ENCODE measurements at regions not wholly inside any gene's neighbourhood (a gene's known extent, or its start where the extent isn't known, plus 50 kb on each side); places are given as distances from the start of the nearest gene placed in this dataset.

DNA sequence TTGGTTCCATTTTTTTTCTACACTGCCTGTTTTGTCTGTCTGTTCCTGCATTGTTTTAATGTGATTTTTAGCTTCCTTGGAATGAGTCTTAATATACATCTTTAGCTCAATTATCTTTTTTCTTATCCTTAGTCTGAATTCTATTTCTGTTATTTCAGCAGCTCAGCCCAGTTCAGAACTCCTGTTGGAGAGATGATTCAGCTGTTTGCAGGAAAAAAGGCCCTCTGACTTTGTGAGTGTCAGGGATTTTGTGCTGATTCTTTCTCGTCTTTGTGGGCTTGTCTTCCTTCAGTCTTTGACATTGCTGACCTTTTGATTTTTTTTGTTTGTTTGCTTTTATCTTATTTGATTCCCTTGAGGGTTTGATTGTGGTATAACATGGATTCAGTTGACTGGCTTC is 343.2 kb upstream of the TRAM1L1 start:
- no peaks in the 10 kb centered on the region for H3K4me1 ChIP-seq (ENCODE audit: control insufficient read depth in 1 of 2, insufficient read depth in 2 of 2, low read length in 2 of 2)
- ATAC-seq (ENCODE audit: low FRiP score), result no peak
- 75 to 86% methylated on average over 1 of the region's 1 CpG for WGBS, 2 donors

DNA sequence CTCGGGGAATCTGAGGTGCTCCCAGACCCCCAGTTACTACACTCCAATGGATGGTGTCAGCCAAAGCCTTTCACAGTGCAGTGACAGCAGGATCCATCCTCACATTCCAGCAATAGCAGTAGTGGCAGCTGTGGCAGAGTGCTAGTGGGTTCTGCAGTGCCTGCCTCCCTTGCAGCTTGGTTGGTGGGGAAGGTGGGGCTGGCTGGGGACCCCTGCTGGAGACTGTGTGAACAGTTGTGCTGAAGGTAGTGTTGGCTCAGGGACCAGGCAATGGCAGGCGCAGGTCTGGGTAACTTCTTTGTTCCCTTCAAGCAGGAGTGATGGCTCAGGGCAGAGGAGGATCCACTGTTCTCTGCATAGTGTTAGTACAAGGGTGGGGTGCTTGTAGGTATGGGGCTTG is 343.7 kb upstream of the TRAM1L1 start:
- no peaks in the 10 kb centered on the region for H3K4me1 ChIP-seq (ENCODE audit: control insufficient read depth in 1 of 2, insufficient read depth in 2 of 2, low read length in 2 of 2)
- 89 to 96% methylated on average over 2 of the region's 2 CpGs for WGBS, 2 donors
- H3K4me3 ChIP-seq (ENCODE audit: low read length in 2 of 2), result no peak overlapping the region
- no peaks in the 10 kb centered on the region for H3K27me3 ChIP-seq (ENCODE audit: control insufficient read depth in 1 of 2, insufficient read depth in 2 of 2, low read length in 1 of 2)
- intact Hi-C loops (cut with DNase I), result no loop called here
- H3K9me3 ChIP-seq (ENCODE audit: control insufficient read depth, low read length), result peaks cover 2% of the 10 kb centered on the region
- peak; percentile 28 to 51 for DNase-seq
- no peak overlapping the region for H3K27ac ChIP-seq (ENCODE audit: low read depth in 1 of 2, low read length in 2 of 2)
- H3K36me3 ChIP-seq (ENCODE audit: control insufficient read depth in 1 of 2, insufficient read depth in 2 of 2, low read length in 1 of 2), result no peaks in the 10 kb centered on the region
- peak; percentile 29 for ATAC-seq (ENCODE audit: low FRiP score)

More for the DNA sequence above, 343.2 kb upstream of the TRAM1L1 start:
- DNase-seq, result no peak
- Histone ChIP-seq H3K4me3 (ENCODE audit: low read length in 2 of 2) (no peak overlapping the region), H3K9me3 (ENCODE audit: control insufficient read depth, low read length) (peaks cover 2% of the 10 kb centered on the region), H3K36me3 (ENCODE audit: control insufficient read depth in 1 of 2, insufficient read depth in 2 of 2, low read length in 1 of 2) (no peaks in the 10 kb centered on the region), H3K27me3 (ENCODE audit: control insufficient read depth in 1 of 2, insufficient read depth in 2 of 2, low read length in 1 of 2) (no peaks in the 10 kb centered on the region), H3K27ac (ENCODE audit: low read depth in 1 of 2, low read length in 2 of 2) (no peak overlapping the region)
- intact Hi-C loops (cut with DNase I), result no loop called here

DNA sequence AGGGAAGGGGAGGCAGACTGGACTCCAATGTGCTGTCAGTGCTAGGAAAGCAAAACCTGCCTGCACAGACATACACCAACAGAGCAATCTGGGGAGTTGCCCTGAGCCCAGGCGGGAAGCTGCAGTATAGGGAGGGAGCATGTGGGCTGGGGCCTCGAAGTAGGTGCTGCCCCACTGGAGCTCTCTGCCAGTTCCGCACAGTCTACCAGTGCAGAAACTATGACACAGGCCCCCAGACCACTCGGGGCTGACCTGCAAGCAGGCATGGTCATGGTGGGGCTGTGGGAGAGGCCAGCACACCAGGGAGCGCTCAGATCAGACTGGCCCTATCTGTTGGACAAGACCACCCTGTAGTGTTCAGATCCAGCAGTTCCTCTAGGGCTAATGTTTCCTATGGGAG is 344.1 kb upstream of the TRAM1L1 start:
- Histone ChIP-seq H3K9me3 (ENCODE audit: control insufficient read depth, low read length) (peaks cover 2% of the 10 kb centered on the region), H3K27me3 (ENCODE audit: control insufficient read depth in 1 of 2, insufficient read depth in 2 of 2, low read length in 1 of 2) (no peaks in the 10 kb centered on the region), H3K27ac (ENCODE audit: low read depth in 1 of 2, low read length in 2 of 2) (no peak overlapping the region), H3K36me3 (ENCODE audit: control insufficient read depth in 1 of 2, insufficient read depth in 2 of 2, low read length in 1 of 2) (no peaks in the 10 kb centered on the region), H3K4me3 (ENCODE audit: low read length in 2 of 2) (no peak overlapping the region), H3K4me1 (ENCODE audit: control insufficient read depth in 1 of 2, insufficient read depth in 2 of 2, low read length in 2 of 2) (no peaks in the 10 kb centered on the region)
- DNase-seq (peak in 1 of 2 donors; percentile 31), ATAC-seq (ENCODE audit: low FRiP score) (no peak)
- intact Hi-C loops (cut with DNase I), result no loop called here
- 92 to 94% methylated on average over 5 of the region's 5 CpGs for WGBS, 2 donors

DNA sequence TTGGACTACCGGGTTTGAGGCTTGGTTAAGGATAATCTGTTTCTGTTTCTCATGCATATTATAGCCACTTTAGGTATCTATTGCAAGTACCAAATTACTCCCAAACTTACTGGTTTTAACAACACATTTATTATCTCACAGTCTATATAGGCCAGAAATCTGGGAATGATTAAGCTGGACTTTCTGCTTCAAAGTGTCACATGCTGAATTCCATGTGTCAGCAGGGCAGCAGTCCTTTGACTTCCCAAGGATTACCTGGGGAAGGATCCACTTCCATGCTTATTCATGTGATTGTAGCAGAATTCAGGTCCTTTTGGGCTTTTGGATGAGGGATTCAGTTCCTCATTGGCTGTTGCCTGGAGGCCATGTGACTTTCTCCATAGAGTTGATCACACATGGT is 349.0 kb upstream of the TRAM1L1 start:
- no peaks in the 10 kb centered on the region for H3K36me3 ChIP-seq (ENCODE audit: control insufficient read depth in 1 of 2, insufficient read depth in 2 of 2, low read length in 1 of 2)
- no peaks in the 10 kb centered on the region for H3K9me3 ChIP-seq (ENCODE audit: control insufficient read depth, low read length)
- no peaks in the 10 kb centered on the region for H3K27me3 ChIP-seq (ENCODE audit: control insufficient read depth in 1 of 2, insufficient read depth in 2 of 2, low read length in 1 of 2)
- WGBS, 2 donors, result 5 to 7% methylated on average over 1 of the region's 1 CpG
- intact Hi-C loops (cut with DNase I), result no loop called here
- H3K4me1 ChIP-seq (ENCODE audit: control insufficient read depth in 1 of 2, insufficient read depth in 2 of 2, low read length in 2 of 2), result no peaks in the 10 kb centered on the region
- no peak overlapping the region for H3K27ac ChIP-seq (ENCODE audit: low read depth in 1 of 2, low read length in 2 of 2)
- DNase-seq (no peak), ATAC-seq (ENCODE audit: low FRiP score) (no peak)
- no peak overlapping the region for H3K4me3 ChIP-seq (ENCODE audit: low read length in 2 of 2)

DNA sequence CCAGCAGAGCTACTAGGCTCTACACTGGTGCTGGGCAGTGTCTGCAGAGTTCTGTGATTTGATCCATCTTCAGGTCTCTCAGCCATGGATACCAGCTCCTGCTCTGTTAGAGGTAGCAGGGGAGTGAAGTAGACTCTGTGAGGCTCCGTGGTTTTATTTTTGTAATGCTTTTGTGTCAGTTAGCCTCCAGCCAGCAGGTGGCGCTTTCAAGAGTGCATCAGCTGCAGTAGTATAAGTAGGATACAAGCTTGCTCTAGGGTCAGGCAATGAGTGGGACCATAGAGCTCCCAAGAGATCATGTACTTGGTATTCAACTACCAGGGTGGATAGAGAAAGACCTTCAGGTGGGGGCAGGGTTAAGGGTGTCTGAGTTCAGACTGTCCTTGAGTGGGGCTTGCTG is 362.5 kb upstream of the TRAM1L1 start:
- Histone ChIP-seq H3K4me3 (ENCODE audit: low read length in 2 of 2) (no peak overlapping the region), H3K36me3 (ENCODE audit: control insufficient read depth in 1 of 2, insufficient read depth in 2 of 2, low read length in 1 of 2) (no peaks in the 10 kb centered on the region), H3K27ac (ENCODE audit: low read depth in 1 of 2, low read length in 2 of 2) (no peak overlapping the region), H3K4me1 (ENCODE audit: control insufficient read depth in 1 of 2, insufficient read depth in 2 of 2, low read length in 2 of 2) (no peaks in the 10 kb centered on the region), H3K9me3 (ENCODE audit: control insufficient read depth, low read length) (peaks cover 5% of the 10 kb centered on the region), H3K27me3 (ENCODE audit: control insufficient read depth in 1 of 2, insufficient read depth in 2 of 2, low read length in 1 of 2) (peaks cover 0 to 2% of the 10 kb centered on the region in 2 donors)
- DNase-seq (no peak), ATAC-seq (ENCODE audit: low FRiP score) (no peak)
- intact Hi-C loops (cut with DNase I), result no loop called here
- 84 to 86% methylated on average over 2 of the region's 2 CpGs for WGBS, 2 donors

DNA sequence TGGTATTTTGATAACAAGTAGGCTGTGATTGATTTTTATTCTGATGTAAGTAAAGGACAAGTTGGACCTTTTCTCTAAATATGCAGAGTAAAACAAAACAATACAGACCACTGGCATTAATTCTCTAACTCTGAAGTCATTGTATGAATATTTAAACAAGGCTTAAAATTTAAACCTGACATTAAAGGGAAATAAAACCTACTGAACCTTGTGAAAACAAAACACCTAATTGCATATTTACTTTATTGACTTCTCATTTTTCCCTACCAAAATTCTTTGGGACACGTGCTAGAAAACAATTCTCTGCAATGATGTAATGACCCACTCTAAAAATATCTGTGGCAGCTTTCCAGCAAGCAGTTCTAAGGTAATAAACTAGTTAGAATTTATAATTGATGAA is 369.7 kb upstream of the TRAM1L1 start:
- Histone ChIP-seq H3K27me3 (ENCODE audit: control insufficient read depth in 1 of 2, insufficient read depth in 2 of 2, low read length in 1 of 2) (no peaks in the 10 kb centered on the region), H3K4me3 (ENCODE audit: low read length in 2 of 2) (no peak overlapping the region), H3K36me3 (ENCODE audit: control insufficient read depth in 1 of 2, insufficient read depth in 2 of 2, low read length in 1 of 2) (no peaks in the 10 kb centered on the region), H3K4me1 (ENCODE audit: control insufficient read depth in 1 of 2, insufficient read depth in 2 of 2, low read length in 2 of 2) (no peaks in the 10 kb centered on the region), H3K9me3 (ENCODE audit: control insufficient read depth, low read length) (no peaks in the 10 kb centered on the region), H3K27ac (ENCODE audit: low read depth in 1 of 2, low read length in 2 of 2) (no peak overlapping the region)
- ATAC-seq (ENCODE audit: low FRiP score), result no peak
- no peak for DNase-seq
- WGBS, 2 donors, result 0 to 3% methylated on average over 1 of the region's 1 CpG
- intact Hi-C loops (cut with DNase I), result no loop called here

DNA sequence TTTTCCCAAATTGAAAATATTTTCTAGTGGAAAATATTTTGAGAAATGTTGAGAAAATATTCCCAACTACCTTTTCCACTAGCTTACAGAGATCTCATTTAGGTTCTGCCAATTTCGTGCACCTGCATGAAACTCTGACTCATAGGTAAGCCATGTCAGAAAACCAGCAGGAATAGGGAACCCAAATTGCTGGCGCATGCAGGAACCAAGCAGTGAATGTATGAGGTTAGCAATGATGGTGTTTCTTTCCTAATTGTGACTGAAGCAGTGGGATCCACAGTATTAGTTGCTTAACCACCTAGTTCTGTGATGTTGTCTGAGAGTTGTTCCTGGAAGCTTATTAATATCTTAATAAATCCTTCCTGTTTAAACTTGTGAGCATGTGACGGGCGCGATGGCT is 381.0 kb upstream of the TRAM1L1 start:
- intact Hi-C loops (cut with DNase I), result no loop called here
- H3K4me1 ChIP-seq (ENCODE audit: control insufficient read depth in 1 of 2, insufficient read depth in 2 of 2, low read length in 2 of 2), result no peaks in the 10 kb centered on the region
- H3K27ac ChIP-seq (ENCODE audit: low read depth in 1 of 2, low read length in 2 of 2), result no peak overlapping the region
- H3K9me3 ChIP-seq (ENCODE audit: control insufficient read depth, low read length), result no peaks in the 10 kb centered on the region
- DNase-seq (no peak), ATAC-seq (ENCODE audit: low FRiP score) (no peak)
- 93 to 94% methylated on average over 5 of the region's 5 CpGs for WGBS, 2 donors
- H3K36me3 ChIP-seq (ENCODE audit: control insufficient read depth in 1 of 2, insufficient read depth in 2 of 2, low read length in 1 of 2), result no peaks in the 10 kb centered on the region
- no peaks in the 10 kb centered on the region for H3K27me3 ChIP-seq (ENCODE audit: control insufficient read depth in 1 of 2, insufficient read depth in 2 of 2, low read length in 1 of 2)
- H3K4me3 ChIP-seq (ENCODE audit: low read length in 2 of 2), result no peak overlapping the region

DNA sequence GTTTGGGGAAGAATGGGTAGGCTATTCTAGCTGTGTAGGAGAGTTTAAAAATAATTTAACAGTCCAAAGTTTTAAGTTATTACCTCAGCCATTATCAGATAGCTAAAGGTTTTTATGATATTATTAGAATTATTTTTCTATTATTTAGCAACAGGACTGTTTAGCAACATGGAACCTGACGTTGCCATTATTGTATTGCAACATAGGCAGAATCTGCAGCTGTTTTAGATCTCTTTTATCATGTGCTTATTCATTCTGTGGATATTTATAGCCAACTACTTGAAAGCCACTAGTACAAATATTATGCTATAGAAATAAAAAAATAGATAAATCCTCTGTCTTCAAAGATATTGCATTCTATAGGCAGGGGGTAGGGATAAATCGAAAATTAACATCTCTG is 382.0 kb upstream of the TRAM1L1 start:
- H3K4me3 ChIP-seq (ENCODE audit: low read length in 2 of 2), result no peak overlapping the region
- WGBS, 2 donors, result 14 to 19% methylated on average over 2 of the region's 2 CpGs
- ATAC-seq (ENCODE audit: low FRiP score) (no peak), DNase-seq (no peak)
- H3K27me3 ChIP-seq (ENCODE audit: control insufficient read depth in 1 of 2, insufficient read depth in 2 of 2, low read length in 1 of 2), result no peaks in the 10 kb centered on the region
- H3K36me3 ChIP-seq (ENCODE audit: control insufficient read depth in 1 of 2, insufficient read depth in 2 of 2, low read length in 1 of 2), result no peaks in the 10 kb centered on the region
- no peaks in the 10 kb centered on the region for H3K4me1 ChIP-seq (ENCODE audit: control insufficient read depth in 1 of 2, insufficient read depth in 2 of 2, low read length in 2 of 2)
- H3K9me3 ChIP-seq (ENCODE audit: control insufficient read depth, low read length), result no peaks in the 10 kb centered on the region
- H3K27ac ChIP-seq (ENCODE audit: low read depth in 1 of 2, low read length in 2 of 2), result no peak overlapping the region
- intact Hi-C loops (cut with DNase I), result no loop called here

DNA sequence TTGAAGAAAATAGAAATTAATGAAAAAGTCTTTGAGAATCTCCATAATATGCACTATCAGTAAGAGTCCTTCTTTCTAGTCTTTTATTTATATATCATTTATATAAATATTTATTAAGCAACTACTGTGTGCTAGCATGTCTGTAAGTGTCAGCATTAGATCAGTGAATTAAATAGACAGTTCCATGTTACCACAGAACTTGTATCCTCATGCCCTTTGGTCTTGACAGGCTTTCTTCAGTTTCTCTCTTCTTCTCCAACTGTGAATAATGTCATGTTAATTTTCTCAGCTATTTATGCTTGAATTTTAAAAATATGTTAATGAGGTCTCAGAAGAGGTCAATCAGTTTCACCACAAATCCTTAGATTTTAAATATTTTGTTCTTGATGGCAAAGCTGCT is 389.6 kb upstream of the TRAM1L1 start:
- Histone ChIP-seq H3K9me3 (ENCODE audit: control insufficient read depth, low read length) (peaks cover 2% of the 10 kb centered on the region), H3K27me3 (ENCODE audit: control insufficient read depth in 1 of 2, insufficient read depth in 2 of 2, low read length in 1 of 2) (no peaks in the 10 kb centered on the region), H3K4me3 (ENCODE audit: low read length in 2 of 2) (no peak overlapping the region), H3K36me3 (ENCODE audit: control insufficient read depth in 1 of 2, insufficient read depth in 2 of 2, low read length in 1 of 2) (no peaks in the 10 kb centered on the region), H3K4me1 (ENCODE audit: control insufficient read depth in 1 of 2, insufficient read depth in 2 of 2, low read length in 2 of 2) (no peaks in the 10 kb centered on the region), H3K27ac (ENCODE audit: low read depth in 1 of 2, low read length in 2 of 2) (no peak overlapping the region)
- DNase-seq (no peak), ATAC-seq (ENCODE audit: low FRiP score) (no peak)
- intact Hi-C loops (cut with DNase I), result no loop called here
